Endothelial cell (in vitro differentiated cells): ENCODE measurements at regions not wholly inside any gene's neighbourhood (a gene's known extent, or its start where the extent isn't known, plus 50 kb on each side); places are given as distances from the start of the nearest gene placed in this dataset.

Experiments used
- DNase-seq: peaks from one replicate; pipeline ENCODE4 v3.0.0; 2021; ENCODE audit warnings: low spot score
- H3K27ac Mint-ChIP-seq: one replicate; pipeline ENCODE4 v1.8.0; 2021; ENCODE audit warnings: mixed read lengths, inconsistent platforms; ENCODE audit not compliant: unreplicated experiment
- H3K27me3 Mint-ChIP-seq: one replicate; pipeline ENCODE4 v1.8.0; 2021; ENCODE audit warnings: mild to moderate bottlenecking, moderate library complexity, mixed read lengths, inconsistent platforms; ENCODE audit not compliant: unreplicated experiment
- H3K36me3 Mint-ChIP-seq: one replicate; pipeline ENCODE4 v1.8.0; 2021; ENCODE audit warnings: mild to moderate bottlenecking, low read depth, mixed read lengths, inconsistent platforms; ENCODE audit not compliant: unreplicated experiment
- H3K4me1 Mint-ChIP-seq: one replicate; pipeline ENCODE4 v1.8.0; 2021; ENCODE audit warnings: mild to moderate bottlenecking, mixed read lengths, inconsistent platforms; ENCODE audit not compliant: unreplicated experiment
- H3K4me3 Mint-ChIP-seq: one replicate; pipeline ENCODE4 v1.8.0; 2021; ENCODE audit warnings: mild to moderate bottlenecking, mixed read lengths, inconsistent platforms; ENCODE audit not compliant: unreplicated experiment
- H3K9me3 Mint-ChIP-seq: one replicate; pipeline ENCODE4 v1.8.0; 2021; ENCODE audit warnings: mixed read lengths, inconsistent platforms; ENCODE audit not compliant: unreplicated experiment
- CTCF ChIP-seq: fragments of 200-600 bp; sonication (generic); IDR thresholded peaks from one replicate; pipeline ENCODE4 v1.5.0; 2021; ENCODE audit warnings: antibody characterized with exemption; ENCODE audit not compliant: unreplicated experiment

- Mint-ChIP-seq H3K4me1 (no peaks in the 10 kb centered on the region), H3K27ac (no peak overlapping the region), H3K27me3 (no peaks in the 10 kb centered on the region), H3K4me3 (no peak overlapping the region), H3K36me3 (no peaks in the 10 kb centered on the region), H3K9me3 (no peaks in the 10 kb centered on the region)
- TF ChIP-seq CTCF = no peak
- DNase-seq = no peak
Measured at GRCh38 chr5:39559923-39560322, 135.1 kb upstream of the DAB2 start.

GRCh38 chr5:39558541-39558940 is 133.8 kb upstream of the DAB2 start:
- no peak overlapping the region for H3K4me3 Mint-ChIP-seq
- no peaks in the 10 kb centered on the region for H3K4me1 Mint-ChIP-seq
- H3K9me3 Mint-ChIP-seq = no peaks in the 10 kb centered on the region
- H3K27me3 Mint-ChIP-seq = no peaks in the 10 kb centered on the region
- no peaks in the 10 kb centered on the region for H3K36me3 Mint-ChIP-seq
- no peak overlapping the region for H3K27ac Mint-ChIP-seq
- TF ChIP-seq CTCF = no peak
- DNase-seq = no peak

- no peaks in the 10 kb centered on the region for H3K27me3 Mint-ChIP-seq
- no peak for DNase-seq
- no peak overlapping the region for H3K27ac Mint-ChIP-seq
- H3K36me3 Mint-ChIP-seq = no peaks in the 10 kb centered on the region
- no peaks in the 10 kb centered on the region for H3K9me3 Mint-ChIP-seq
- H3K4me1 Mint-ChIP-seq = no peaks in the 10 kb centered on the region
- H3K4me3 Mint-ChIP-seq = no peak overlapping the region
- no peak for TF ChIP-seq CTCF
Measured at GRCh38 chr5:39555788-39556187, 131.0 kb upstream of the DAB2 start.

GRCh38 chr5:39547553-39548154 is 122.9 kb upstream of the DAB2 start:
- H3K27me3 Mint-ChIP-seq = no peaks in the 10 kb centered on the region
- H3K4me1 Mint-ChIP-seq = peaks cover 2% of the 10 kb centered on the region
- H3K27ac Mint-ChIP-seq = no peak overlapping the region
- H3K4me3 Mint-ChIP-seq = no peak overlapping the region
- DNase-seq = peak; percentile 45
- TF ChIP-seq CTCF = peak; percentile 62
- H3K9me3 Mint-ChIP-seq = no peaks in the 10 kb centered on the region
- no peaks in the 10 kb centered on the region for H3K36me3 Mint-ChIP-seq

GRCh38 chr5:39544941-39545340 is 120.2 kb upstream of the DAB2 start:
- DNase-seq = no peak
- no peaks in the 10 kb centered on the region for H3K9me3 Mint-ChIP-seq
- no peaks in the 10 kb centered on the region for H3K27me3 Mint-ChIP-seq
- H3K4me1 Mint-ChIP-seq = peaks cover 1% of the 10 kb centered on the region
- H3K4me3 Mint-ChIP-seq = no peak overlapping the region
- H3K36me3 Mint-ChIP-seq = no peaks in the 10 kb centered on the region
- TF ChIP-seq CTCF = no peak
- no peak overlapping the region for H3K27ac Mint-ChIP-seq
